Anterior cingulate cortex (tissue), 58 donors: ENCODE measurements at regions not wholly inside any gene's neighbourhood (a gene's known extent, or its start where the extent isn't known, plus 50 kb on each side); places are given as distances from the start of the nearest gene placed in this dataset.
"Not testable (repeated sequence)": the region's sequence is repeated elsewhere in the genome, so short reads cannot be mapped to it uniquely, and the experiment has no call there.

ENCODE experiments used
- DNase-seq, 58 donors: peaks; one replicate each; lab custom pipeline; 2025; lab: John Stamatoyannopoulos, UW

- DNase-seq: no peak
These were observed 1649.1 kb downstream of the LRRC4C start for GRCh38 chr11:39810358-39810757.

GRCh38 chr11:39809833-39810232 lies 1649.6 kb downstream of the LRRC4C start:
- DNase-seq: no peak

GRCh38 chr11:39807904-39808303 lies 1651.5 kb downstream of the LRRC4C start:
- no peak for DNase-seq

GRCh38 chr11:39806652-39807051 lies 1652.8 kb downstream of the LRRC4C start:
- DNase-seq: no peak

- DNase-seq: no peak
These were observed 1655.2 kb downstream of the LRRC4C start for GRCh38 chr11:39804271-39804670.

- no peak for DNase-seq
These were observed 1672.8 kb downstream of the LRRC4C start for GRCh38 chr11:39786682-39787081.

GRCh38 chr11:39786281-39786680 lies 1673.2 kb downstream of the LRRC4C start:
- no peak for DNase-seq

GRCh38 chr11:39784873-39785272 lies 1674.6 kb downstream of the LRRC4C start:
- no peak for DNase-seq

- DNase-seq: no peak
These were observed 1679.3 kb downstream of the LRRC4C start for GRCh38 chr11:39780131-39780530.

GRCh38 chr11:39777035-39777434 lies 1682.4 kb downstream of the LRRC4C start:
- no peak for DNase-seq

- no peak for DNase-seq
These were observed 1686.8 kb downstream of the LRRC4C start for GRCh38 chr11:39772525-39773137.

GRCh38 chr11:39768214-39768613 lies 1691.2 kb downstream of the LRRC4C start:
- no peak for DNase-seq

GRCh38 chr11:39745401-39745800 lies 1714.1 kb downstream of the LRRC4C start:
- no peak for DNase-seq

- no peak for DNase-seq
These were observed 1718.4 kb downstream of the LRRC4C start for GRCh38 chr11:39741066-39741465.

GRCh38 chr11:39736351-39736750 lies 1723.1 kb downstream of the LRRC4C start:
- DNase-seq: not testable (repeated sequence)

- no peak for DNase-seq
These were observed 1727.5 kb downstream of the LRRC4C start for GRCh38 chr11:39732001-39732400.

GRCh38 chr11:39725081-39725480 lies 1734.4 kb downstream of the LRRC4C start:
- DNase-seq: no peak

- no peak for DNase-seq
These were observed 1735.0 kb downstream of the LRRC4C start for GRCh38 chr11:39724404-39724803.

GRCh38 chr11:39712581-39712980 lies 1746.9 kb downstream of the LRRC4C start:
- DNase-seq: no peak

- DNase-seq: no peak
These were observed 1768.6 kb downstream of the LRRC4C start for GRCh38 chr11:39690856-39691255.

GRCh38 chr11:39683951-39684554 lies 1775.4 kb downstream of the LRRC4C start:
- no peak for DNase-seq

- no peak for DNase-seq
These were observed 1776.0 kb downstream of the LRRC4C start for GRCh38 chr11:39683288-39683950.
